Activated CD4-positive, alpha-beta memory T cell treated with anti-CD3 and anti-CD28 coated beads, Interleukin-2, amount 10 ng/mL, durations not matched to agents 7 days and 5 days (primary cell): ENCODE measurements at regions not wholly inside any gene's neighbourhood (a gene's known extent, or its start where the extent isn't known, plus 50 kb on each side); places are given as distances from the start of the nearest gene placed in this dataset.

ENCODE experiments used
- CTCF ChIA-PET: fragments of 350-600 bp; sonication (Branson Sonifier 250); formaldehyde crosslinking; loops from one replicate; lab custom pipeline; 2021; ENCODE audit warnings: antibody characterized with exemption, inconsistent platforms; lab: Charles Lee
- POLR2A ChIA-PET: fragments of 350-600 bp; sonication (Branson Sonifier 250); formaldehyde crosslinking; loops from one replicate; lab custom pipeline; 2021; ENCODE audit warnings: antibody characterized with exemption; lab: Charles Lee
- DNase-seq: peaks from one replicate; pipeline ENCODE4 v3.0.0-alpha.2; 2020
- H3K27ac Mint-ChIP-seq: one replicate; pipeline ENCODE4 v1.8.0; 2021; ENCODE audit warnings: mild to moderate bottlenecking, mixed read lengths
- H3K27me3 Mint-ChIP-seq: one replicate; pipeline ENCODE4 v1.8.0; 2021; ENCODE audit warnings: mixed read lengths
- H3K36me3 Mint-ChIP-seq: one replicate; pipeline ENCODE4 v1.8.0; 2021; ENCODE audit warnings: low read depth, mixed read lengths
- H3K4me1 Mint-ChIP-seq: one replicate; pipeline ENCODE4 v1.8.0; 2021; ENCODE audit warnings: mixed read lengths
- H3K4me3 Mint-ChIP-seq: one replicate; pipeline ENCODE4 v1.8.0; 2021; ENCODE audit warnings: mild to moderate bottlenecking, mixed read lengths
- H3K9me3 Mint-ChIP-seq: one replicate; pipeline ENCODE4 v1.8.0; 2021; ENCODE audit warnings: mixed read lengths

- H3K36me3 Mint-ChIP-seq = no peaks in the 10 kb centered on the region
- H3K27ac Mint-ChIP-seq = no peak overlapping the region
- POLR2A ChIA-PET = no interaction called here
- no peak for DNase-seq
- H3K4me3 Mint-ChIP-seq = no peak overlapping the region
- no peaks in the 10 kb centered on the region for H3K4me1 Mint-ChIP-seq
- CTCF ChIA-PET = no interaction called here
- H3K27me3 Mint-ChIP-seq = no peaks in the 10 kb centered on the region
- peaks cover 10% of the 10 kb centered on the region for H3K9me3 Mint-ChIP-seq
These were observed 1177.9 kb downstream of the DIAPH3 start for GRCh38 chr13:58985845-58986244.

GRCh38 chr13:58989556-58989955 lies 1174.2 kb downstream of the DIAPH3 start:
- H3K9me3 Mint-ChIP-seq = peaks cover 4% of the 10 kb centered on the region
- CTCF ChIA-PET = no interaction called here
- no peak for DNase-seq
- no peaks in the 10 kb centered on the region for H3K27me3 Mint-ChIP-seq
- no peaks in the 10 kb centered on the region for H3K36me3 Mint-ChIP-seq
- H3K27ac Mint-ChIP-seq = no peak overlapping the region
- no peaks in the 10 kb centered on the region for H3K4me1 Mint-ChIP-seq
- no peak overlapping the region for H3K4me3 Mint-ChIP-seq
- POLR2A ChIA-PET = no interaction called here

GRCh38 chr13:58991826-58992477 lies 1171.8 kb downstream of the DIAPH3 start:
- Mint-ChIP-seq H3K27me3 (no peaks in the 10 kb centered on the region), H3K9me3 (no peaks in the 10 kb centered on the region), H3K36me3 (no peaks in the 10 kb centered on the region), H3K4me3 (no peak overlapping the region), H3K27ac (no peak overlapping the region), H3K4me1 (no peaks in the 10 kb centered on the region)
- POLR2A ChIA-PET = no interaction called here
- DNase-seq = no peak
- CTCF ChIA-PET = no interaction called here

GRCh38 chr13:58992478-58993042 lies 1171.2 kb downstream of the DIAPH3 start:
- Mint-ChIP-seq H3K27ac (no peak overlapping the region), H3K9me3 (no peaks in the 10 kb centered on the region), H3K4me1 (no peaks in the 10 kb centered on the region), H3K36me3 (no peaks in the 10 kb centered on the region), H3K27me3 (no peaks in the 10 kb centered on the region), H3K4me3 (no peak overlapping the region)
- DNase-seq = no peak
- CTCF ChIA-PET = no interaction called here
- POLR2A ChIA-PET = no interaction called here

GRCh38 chr13:58994077-58994476 lies 1169.7 kb downstream of the DIAPH3 start:
- H3K9me3 Mint-ChIP-seq = no peaks in the 10 kb centered on the region
- no peak overlapping the region for H3K4me3 Mint-ChIP-seq
- no peak overlapping the region for H3K27ac Mint-ChIP-seq
- no peaks in the 10 kb centered on the region for H3K36me3 Mint-ChIP-seq
- H3K4me1 Mint-ChIP-seq = no peaks in the 10 kb centered on the region
- POLR2A ChIA-PET = no interaction called here
- no peak for DNase-seq
- CTCF ChIA-PET = no interaction called here
- H3K27me3 Mint-ChIP-seq = no peaks in the 10 kb centered on the region

- ChIA-PET CTCF (no interaction called here), POLR2A (no interaction called here)
- Mint-ChIP-seq H3K4me1 (no peaks in the 10 kb centered on the region), H3K27ac (no peak overlapping the region), H3K9me3 (no peaks in the 10 kb centered on the region), H3K27me3 (no peaks in the 10 kb centered on the region), H3K4me3 (no peak overlapping the region), H3K36me3 (no peaks in the 10 kb centered on the region)
- no peak for DNase-seq
These were observed 1169.0 kb downstream of the DIAPH3 start for GRCh38 chr13:58994777-58995176.

GRCh38 chr13:58998716-58999115 lies 1165.0 kb downstream of the DIAPH3 start:
- no peak for DNase-seq
- Mint-ChIP-seq H3K4me1 (no peaks in the 10 kb centered on the region), H3K36me3 (no peaks in the 10 kb centered on the region), H3K9me3 (peaks cover 2% of the 10 kb centered on the region), H3K4me3 (no peak overlapping the region), H3K27me3 (no peaks in the 10 kb centered on the region), H3K27ac (no peak overlapping the region)
- CTCF ChIA-PET = no interaction called here
- POLR2A ChIA-PET = no interaction called here

- no peak overlapping the region for H3K4me3 Mint-ChIP-seq
- H3K27ac Mint-ChIP-seq = no peak overlapping the region
- H3K4me1 Mint-ChIP-seq = no peaks in the 10 kb centered on the region
- H3K27me3 Mint-ChIP-seq = no peaks in the 10 kb centered on the region
- ChIA-PET CTCF (no interaction called here), POLR2A (no interaction called here)
- H3K9me3 Mint-ChIP-seq = peaks cover 2% of the 10 kb centered on the region
- no peak for DNase-seq
- H3K36me3 Mint-ChIP-seq = no peaks in the 10 kb centered on the region
These were observed 1163.9 kb downstream of the DIAPH3 start for GRCh38 chr13:58999851-59000250.

- H3K27ac Mint-ChIP-seq = no peak overlapping the region
These were observed 1163.0 kb downstream of the DIAPH3 start for GRCh38 chr13:59000770-59001169.

GRCh38 chr13:59012731-59013130 lies 1151.0 kb downstream of the DIAPH3 start:
- POLR2A ChIA-PET = no interaction called here
- no peaks in the 10 kb centered on the region for H3K4me1 Mint-ChIP-seq
- no peak for DNase-seq
- H3K4me3 Mint-ChIP-seq = no peak overlapping the region
- H3K27ac Mint-ChIP-seq = no peak overlapping the region
- no peaks in the 10 kb centered on the region for H3K36me3 Mint-ChIP-seq
- H3K9me3 Mint-ChIP-seq = peaks cover 3% of the 10 kb centered on the region
- H3K27me3 Mint-ChIP-seq = no peaks in the 10 kb centered on the region
- CTCF ChIA-PET = no interaction called here

More at GRCh38 chr13:59000770-59001169, 1163.0 kb downstream of the DIAPH3 start:
- H3K4me3 Mint-ChIP-seq = no peak overlapping the region
- H3K9me3 Mint-ChIP-seq = peaks cover 2% of the 10 kb centered on the region
- H3K4me1 Mint-ChIP-seq = no peaks in the 10 kb centered on the region
- DNase-seq = no peak
- ChIA-PET POLR2A (no interaction called here), CTCF (no interaction called here)
- no peaks in the 10 kb centered on the region for H3K27me3 Mint-ChIP-seq
- H3K36me3 Mint-ChIP-seq = no peaks in the 10 kb centered on the region

- no peaks in the 10 kb centered on the region for H3K4me1 Mint-ChIP-seq
- no peaks in the 10 kb centered on the region for H3K36me3 Mint-ChIP-seq
- H3K27me3 Mint-ChIP-seq = no peaks in the 10 kb centered on the region
- ChIA-PET POLR2A (no interaction called here), CTCF (no interaction called here)
- H3K4me3 Mint-ChIP-seq = no peak overlapping the region
- peaks cover 3% of the 10 kb centered on the region for H3K9me3 Mint-ChIP-seq
- H3K27ac Mint-ChIP-seq = no peak overlapping the region
- no peak for DNase-seq
These were observed 1147.5 kb downstream of the DIAPH3 start for GRCh38 chr13:59016250-59016649.

- Mint-ChIP-seq H3K36me3 (no peaks in the 10 kb centered on the region), H3K9me3 (peaks cover 3% of the 10 kb centered on the region)
- POLR2A ChIA-PET = no interaction called here
These were observed 1139.3 kb downstream of the DIAPH3 start for GRCh38 chr13:59024434-59024833.

GRCh38 chr13:59034198-59034597 lies 1129.5 kb downstream of the DIAPH3 start:
- H3K27ac Mint-ChIP-seq = no peak overlapping the region
- peaks cover 4% of the 10 kb centered on the region for H3K9me3 Mint-ChIP-seq
- H3K4me1 Mint-ChIP-seq = no peaks in the 10 kb centered on the region
- H3K4me3 Mint-ChIP-seq = no peak overlapping the region
- POLR2A ChIA-PET = no interaction called here
- CTCF ChIA-PET = no interaction called here
- no peak for DNase-seq
- H3K36me3 Mint-ChIP-seq = no peaks in the 10 kb centered on the region
- no peaks in the 10 kb centered on the region for H3K27me3 Mint-ChIP-seq

More at GRCh38 chr13:59024434-59024833, 1139.3 kb downstream of the DIAPH3 start:
- no peak for DNase-seq
- H3K4me3 Mint-ChIP-seq = no peak overlapping the region
- no peaks in the 10 kb centered on the region for H3K4me1 Mint-ChIP-seq
- no peak overlapping the region for H3K27ac Mint-ChIP-seq
- CTCF ChIA-PET = no interaction called here
- no peaks in the 10 kb centered on the region for H3K27me3 Mint-ChIP-seq

GRCh38 chr13:59038824-59039223 lies 1124.9 kb downstream of the DIAPH3 start:
- Mint-ChIP-seq H3K27me3 (no peaks in the 10 kb centered on the region), H3K9me3 (peaks cover 5% of the 10 kb centered on the region), H3K27ac (no peak overlapping the region), H3K36me3 (no peaks in the 10 kb centered on the region), H3K4me3 (no peak overlapping the region), H3K4me1 (no peaks in the 10 kb centered on the region)
- ChIA-PET CTCF (no interaction called here), POLR2A (no interaction called here)
- no peak for DNase-seq
